NCI-H345 treated with DMSO at 0.1 percent for 48 hours (cell line): ENCODE measurements at regions not wholly inside any gene's neighbourhood (a gene's known extent, or its start where the extent isn't known, plus 50 kb on each side); places are given as distances from the start of the nearest gene placed in this dataset.

ENCODE experiments used
- DNase-seq: peaks from one replicate; lab custom pipeline; 2025; ENCODE audit not compliant: unreplicated experiment; lab: John Stamatoyannopoulos, UW

GRCh38 chr3:159798951-159799350 is 189.7 kb upstream of the IL12A start:
- no peak for DNase-seq

GRCh38 chr3:159800434-159801155 is 188.0 kb upstream of the IL12A start:
- no peak for DNase-seq

- DNase-seq, result no peak
Measured at GRCh38 chr3:159802864-159803263, 185.8 kb upstream of the IL12A start.

- no peak for DNase-seq
Measured at GRCh38 chr3:159803459-159803858, 185.2 kb upstream of the IL12A start.

GRCh38 chr3:159804726-159805410 is 183.8 kb upstream of the IL12A start:
- DNase-seq, result peak; percentile 48

GRCh38 chr3:159805411-159805772 is 183.2 kb upstream of the IL12A start:
- DNase-seq, result no peak

GRCh38 chr3:159806412-159806811 is 182.2 kb upstream of the IL12A start:
- DNase-seq, result no peak

- DNase-seq, result no peak
Measured at GRCh38 chr3:159807137-159808040, 181.2 kb upstream of the IL12A start.

GRCh38 chr3:159813822-159814531 is 174.7 kb upstream of the IL12A start:
- DNase-seq, result no peak

GRCh38 chr3:159816512-159816911 is 172.1 kb upstream of the IL12A start:
- DNase-seq, result no peak

- DNase-seq, result no peak
Measured at GRCh38 chr3:159817126-159817525, 171.5 kb upstream of the IL12A start.

- no peak for DNase-seq
Measured at GRCh38 chr3:159817571-159817970, 171.1 kb upstream of the IL12A start.

- no peak for DNase-seq
Measured at GRCh38 chr3:159818399-159818798, 170.2 kb upstream of the IL12A start.

- DNase-seq, result no peak
Measured at GRCh38 chr3:159818997-159819500, 169.6 kb upstream of the IL12A start.

- DNase-seq, result no peak
Measured at GRCh38 chr3:159819676-159820075, 169.0 kb upstream of the IL12A start.

GRCh38 chr3:159821110-159821509 is 167.5 kb upstream of the IL12A start:
- no peak for DNase-seq

GRCh38 chr3:159821736-159822135 is 166.9 kb upstream of the IL12A start:
- no peak for DNase-seq

GRCh38 chr3:159823780-159824179 is 164.9 kb upstream of the IL12A start:
- DNase-seq, result no peak

- DNase-seq, result no peak
Measured at GRCh38 chr3:159824333-159824732, 164.3 kb upstream of the IL12A start.

GRCh38 chr3:159825216-159825854 is 163.3 kb upstream of the IL12A start:
- no peak for DNase-seq
